HG02588 (cell line): ENCODE measurements at regions not wholly inside any gene's neighbourhood (a gene's known extent, or its start where the extent isn't known, plus 50 kb on each side); places are given as distances from the start of the nearest gene placed in this dataset.
"Not testable (repeated sequence)": the region's sequence is repeated elsewhere in the genome, so short reads cannot be mapped to it uniquely, and the experiment has no call there.

Experiments used
- ATAC-seq: cut with Tn5 transposase; IDR thresholded peaks from one replicate; pipeline ENCODE4 v1.9.1; 2021; ENCODE audit warnings: mild to moderate bottlenecking, moderate library complexity; ENCODE audit not compliant: unreplicated experiment

GRCh38 chr14:101077481-101078074, 174.1 kb upstream of the RTL1 start:
- ATAC-seq, result no peak

- no peak for ATAC-seq
These were observed 174.8 kb upstream of the RTL1 start for GRCh38 chr14:101078170-101078891.

GRCh38 chr14:101078892-101079221, 175.3 kb upstream of the RTL1 start:
- no peak for ATAC-seq

DNA sequence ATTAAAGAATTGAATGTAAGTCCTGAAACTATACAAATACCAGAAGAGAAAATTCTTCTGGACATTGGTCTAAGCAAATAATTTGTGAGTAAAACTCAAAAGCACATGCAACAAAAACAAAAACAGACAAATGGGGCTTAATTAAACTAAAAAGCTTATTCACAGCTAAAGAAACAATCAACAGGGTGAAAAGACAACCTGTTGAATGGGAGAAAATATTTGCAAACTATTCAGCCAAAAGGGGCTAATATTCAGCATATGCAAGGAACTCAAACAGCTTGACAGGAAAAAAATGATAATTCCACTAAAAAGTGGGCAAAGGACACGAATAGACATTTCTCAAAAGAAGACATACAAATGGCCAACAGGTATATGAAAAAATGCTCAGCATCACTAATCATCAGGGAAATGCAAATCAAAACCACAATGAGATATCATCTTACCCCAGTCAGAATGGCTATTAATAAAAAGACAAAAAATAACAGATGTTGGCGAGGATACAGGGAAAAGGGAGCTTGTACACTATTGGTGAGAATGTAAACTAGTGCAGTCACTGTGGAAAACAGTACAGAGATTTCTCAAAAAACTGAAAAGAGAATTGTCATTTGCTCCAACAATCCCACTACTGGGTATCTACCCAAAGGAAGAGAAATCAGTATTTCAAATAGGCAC, 177.5 kb upstream of the RTL1 start:
- ATAC-seq, result no peak

GRCh38 chr14:101082036-101082435, 178.5 kb upstream of the RTL1 start:
- ATAC-seq, result no peak

- ATAC-seq, result no peak
These were observed 179.2 kb upstream of the RTL1 start for GRCh38 chr14:101082436-101083384.

DNA sequence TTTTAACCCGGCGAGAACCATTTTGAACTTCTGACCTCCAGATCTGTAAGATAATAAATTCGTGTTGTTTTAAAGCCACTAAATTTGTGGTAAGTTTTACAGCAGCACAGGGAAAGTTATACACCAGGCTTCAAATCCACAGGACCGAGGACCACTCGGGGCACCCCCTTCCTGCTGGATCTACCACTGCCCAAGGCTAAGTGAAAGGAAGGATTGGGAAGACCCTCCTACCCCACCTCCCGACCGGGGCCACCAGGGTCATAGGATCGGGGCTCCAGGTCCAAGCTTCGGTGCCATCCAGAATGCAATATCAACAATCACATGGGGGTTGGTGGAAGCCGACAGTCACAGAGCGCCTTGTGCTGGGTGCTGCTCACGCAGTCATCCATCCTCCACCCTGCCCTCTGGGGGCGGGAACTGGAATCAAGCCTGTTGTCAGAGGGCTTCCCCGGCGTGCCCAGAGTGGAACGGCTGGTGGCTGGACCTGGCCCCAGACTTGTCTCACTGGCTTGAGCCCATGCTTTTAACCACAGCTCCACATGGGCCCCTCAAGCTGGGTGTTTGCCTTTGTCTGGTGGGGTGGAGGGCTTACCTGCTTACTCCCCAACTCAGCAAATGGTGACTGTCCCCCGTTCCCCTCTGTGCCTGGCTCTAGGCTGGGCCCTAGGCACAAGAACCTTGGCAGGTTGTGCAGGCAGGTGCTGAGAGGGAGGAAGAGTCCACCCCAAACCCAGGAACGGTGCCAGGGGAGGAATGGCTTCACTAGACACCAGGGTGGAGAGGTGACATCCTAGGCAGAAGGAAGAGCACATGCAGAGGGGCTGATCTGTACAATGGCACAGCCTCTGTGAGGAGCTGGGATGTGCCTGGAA, 180.3 kb upstream of the RTL1 start:
- ATAC-seq, result no peak

DNA sequence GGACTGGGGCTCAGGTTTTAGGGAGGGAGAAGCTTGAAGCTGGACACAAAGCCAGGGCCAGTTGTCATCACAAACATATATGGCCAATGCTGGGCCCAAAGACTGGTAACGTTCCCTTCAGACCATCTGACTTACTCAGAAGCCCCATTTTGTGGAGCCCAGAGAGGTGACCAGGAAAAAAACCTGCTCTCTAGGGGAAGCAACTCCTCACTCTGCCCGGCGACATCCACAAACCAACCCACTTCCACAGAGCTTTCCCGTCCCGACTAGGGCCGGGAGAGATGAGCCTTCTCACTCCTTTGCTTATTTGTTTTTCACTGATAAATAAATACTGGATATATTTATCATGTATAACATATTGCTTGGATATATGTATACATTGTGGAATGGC, 180.9 kb upstream of the RTL1 start:
- ATAC-seq, result no peak

DNA sequence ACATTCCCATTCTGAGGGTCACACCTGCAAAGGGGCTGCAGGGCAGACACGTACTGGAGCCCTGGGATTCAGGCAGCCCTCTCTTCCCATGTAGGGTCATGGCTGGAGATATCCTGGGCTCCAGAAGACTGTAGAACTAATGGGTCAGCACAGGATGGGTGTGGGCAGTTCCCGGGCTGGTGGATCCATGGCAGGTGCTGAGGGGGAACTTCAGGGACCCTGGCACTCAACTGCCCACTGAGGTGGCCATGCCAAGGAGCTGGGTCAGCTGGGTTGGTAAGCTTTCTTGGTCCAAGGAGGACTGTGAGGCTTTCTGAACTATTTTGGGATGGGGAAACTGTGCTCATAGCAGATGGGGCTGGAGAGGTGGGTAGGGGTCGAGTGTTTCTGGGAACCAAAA, 183.4 kb upstream of the RTL1 start:
- ATAC-seq, result no peak

DNA sequence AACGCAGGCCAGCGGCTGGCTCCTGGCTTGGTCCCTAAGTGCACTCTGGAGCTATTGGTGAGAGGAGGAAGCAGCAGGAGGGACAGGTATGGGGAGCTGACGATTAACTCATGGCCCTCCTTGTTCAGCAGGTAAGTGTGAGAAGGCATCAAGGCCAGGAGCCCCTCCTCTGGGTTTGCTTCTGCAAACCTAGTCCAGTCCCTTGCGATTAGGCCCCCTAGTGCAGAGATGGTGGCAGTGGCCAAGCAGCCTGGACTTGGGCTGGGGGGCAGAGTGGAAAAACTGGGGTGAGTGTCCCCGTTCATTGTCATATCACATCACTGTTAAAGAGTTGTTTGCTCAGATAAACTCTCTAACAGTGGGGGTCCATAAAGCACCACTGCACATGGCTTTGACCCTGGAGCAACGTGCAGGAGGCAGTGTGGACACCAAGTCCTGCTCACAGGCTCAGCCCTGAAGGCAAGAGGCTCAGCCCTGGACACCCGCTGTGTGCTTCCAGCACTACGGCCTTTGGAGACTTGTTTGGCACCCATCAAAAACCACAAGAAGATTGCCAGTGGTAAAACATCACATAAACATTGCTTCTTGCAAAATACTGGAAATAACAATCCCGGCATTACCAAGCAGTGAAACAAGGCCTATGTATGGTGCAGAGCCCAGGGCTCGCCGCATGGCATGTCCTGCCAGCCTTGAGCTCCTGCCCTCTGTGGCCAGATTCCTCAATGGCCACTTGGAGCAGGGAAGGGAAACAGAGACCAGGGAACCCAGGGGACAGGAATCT, 184.3 kb upstream of the RTL1 start:
- ATAC-seq, result no peak

GRCh38 chr14:101088395-101088667, 184.8 kb upstream of the RTL1 start:
- ATAC-seq, result no peak

DNA sequence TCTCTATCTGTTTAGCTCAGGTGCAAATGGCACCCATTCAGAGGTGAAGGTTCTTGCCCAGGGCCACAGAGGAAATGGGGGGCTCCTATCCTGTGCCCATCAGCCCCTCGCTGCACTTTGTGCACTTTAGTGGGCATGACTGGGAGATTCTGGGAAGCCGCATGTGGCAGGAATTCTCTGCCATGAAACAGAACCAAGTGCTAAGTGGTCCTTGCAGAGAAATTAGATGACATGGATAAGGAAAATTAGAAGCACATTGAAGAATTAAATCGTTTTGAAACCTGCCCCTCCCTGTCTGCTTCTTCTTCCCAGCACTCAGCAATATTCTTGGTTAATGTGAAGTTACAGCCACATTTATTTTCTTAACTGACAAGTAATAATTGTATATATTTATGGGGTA, 185.2 kb upstream of the RTL1 start:
- ATAC-seq, result no peak

DNA sequence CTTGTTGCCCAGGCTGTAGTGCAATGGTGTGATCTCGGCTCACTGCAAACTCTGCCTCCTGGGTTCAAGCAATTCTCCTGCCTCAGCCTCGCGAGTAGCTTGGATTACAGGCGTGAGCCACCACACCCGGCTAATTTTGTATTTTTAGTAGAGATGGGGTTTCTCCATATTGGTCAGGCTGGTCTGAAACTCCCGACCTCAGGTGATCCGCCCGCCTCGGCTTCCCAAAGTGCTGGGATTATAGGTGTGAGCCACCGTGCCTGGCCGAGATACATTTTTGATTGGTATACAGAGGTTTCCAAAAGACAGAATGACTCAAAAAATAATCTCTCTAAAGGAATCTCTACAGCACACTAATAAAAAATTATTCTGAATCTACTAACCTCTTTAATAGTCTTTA, 187.0 kb upstream of the RTL1 start:
- ATAC-seq, result not testable (repeated sequence)

DNA sequence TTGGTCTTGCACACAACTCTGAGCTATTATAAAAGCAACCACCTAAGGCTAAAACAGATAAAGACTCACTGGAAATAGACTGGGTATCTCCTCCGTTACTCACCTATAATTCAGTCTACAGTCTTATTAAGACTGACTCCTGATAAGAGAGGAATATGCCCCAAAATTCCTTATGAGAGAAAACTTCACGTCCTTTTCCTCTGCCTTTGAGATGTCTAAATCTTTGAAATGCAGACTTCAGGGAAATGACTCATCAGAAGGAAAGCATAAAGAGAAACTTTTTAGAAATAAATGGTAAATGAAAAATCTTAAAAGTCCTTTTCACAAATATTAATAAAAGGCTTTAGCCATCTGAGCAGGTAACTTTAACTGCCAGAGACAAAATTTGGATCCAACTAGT, 187.5 kb upstream of the RTL1 start:
- ATAC-seq, result no peak

- ATAC-seq, result not testable (repeated sequence)
These were observed 191.4 kb upstream of the RTL1 start for GRCh38 chr14:101094916-101095315.

GRCh38 chr14:101096551-101096950, 193.0 kb upstream of the RTL1 start:
- ATAC-seq, result no peak

DNA sequence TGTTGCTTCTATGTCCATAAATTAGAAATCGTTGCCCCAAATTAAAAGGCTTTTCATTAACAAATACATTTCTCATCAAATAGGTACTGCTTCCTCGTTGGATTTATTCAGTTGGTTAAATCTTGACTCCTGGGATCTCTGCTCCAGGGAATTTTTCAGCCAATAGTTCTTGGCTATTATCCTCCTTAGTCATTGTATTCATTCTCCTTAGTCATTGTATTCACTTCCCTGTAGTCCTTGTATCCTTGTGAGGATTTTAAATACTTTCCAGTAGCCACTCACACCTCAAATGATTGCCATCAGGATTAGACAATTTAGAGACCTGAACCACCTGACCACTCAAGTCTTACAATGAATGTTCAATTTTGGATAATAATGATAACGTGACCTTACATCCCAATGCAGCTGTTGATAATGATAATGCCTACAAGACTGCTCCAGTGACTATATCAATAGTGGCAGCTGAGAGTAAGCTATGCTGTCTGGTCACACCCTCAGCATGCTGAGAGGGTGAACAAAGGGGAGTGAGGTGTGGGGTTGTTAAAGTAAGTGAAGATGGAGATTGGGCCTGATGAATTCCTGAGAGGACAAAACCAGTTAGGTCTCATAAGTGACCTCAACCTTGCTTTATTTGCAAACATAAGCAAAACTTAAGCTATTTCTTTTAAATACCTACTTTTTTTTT, 193.7 kb upstream of the RTL1 start:
- ATAC-seq, result no peak

DNA sequence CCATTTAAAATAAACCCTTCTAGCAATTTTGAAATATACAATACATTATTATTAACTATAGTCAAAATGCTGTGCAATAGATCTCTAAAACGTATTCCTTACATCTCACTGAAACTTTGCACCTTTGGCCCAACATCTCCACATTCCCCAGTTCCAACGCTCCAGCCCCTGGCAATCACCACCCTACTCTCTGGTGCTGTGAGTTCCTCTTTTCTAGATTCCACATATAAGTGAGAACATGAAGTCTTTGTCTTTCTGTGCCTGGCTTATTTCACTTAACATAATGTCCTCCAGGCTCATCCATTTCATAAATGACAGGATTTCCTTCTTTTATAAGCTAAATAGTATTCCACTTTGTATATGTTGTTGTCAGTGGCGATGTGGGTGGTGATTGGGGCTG, 194.7 kb upstream of the RTL1 start:
- ATAC-seq, result no peak

DNA sequence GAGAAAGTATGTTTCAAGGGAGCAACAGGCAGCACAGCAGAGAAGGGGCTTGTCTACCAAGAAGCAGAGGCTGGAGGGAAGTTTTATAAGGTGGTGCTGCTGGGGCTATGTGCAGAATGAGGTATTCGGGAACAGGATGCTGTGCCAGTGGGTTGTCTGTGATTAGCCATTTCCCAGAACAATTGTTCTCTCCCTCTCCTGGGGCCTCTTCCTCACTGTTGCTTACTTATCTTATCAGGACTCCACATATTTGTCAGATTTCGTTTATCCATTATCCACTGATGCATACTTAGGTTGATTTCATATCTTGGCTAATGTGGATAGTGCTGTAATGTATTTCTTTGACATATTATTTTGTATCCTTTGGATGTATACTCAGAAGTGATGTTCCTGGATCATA, 195.1 kb upstream of the RTL1 start:
- no peak for ATAC-seq
